Middle frontal gyrus (tissue), 1 donor: ENCODE measurements at regions not wholly inside any gene's neighbourhood (a gene's known extent, or its start where the extent isn't known, plus 50 kb on each side); places are given as distances from the start of the nearest gene placed in this dataset.
A peak's percentile ranks its signal among the peaks of the same experiment; 100 is the strongest.
"Not testable (repeated sequence)": the region's sequence is repeated elsewhere in the genome, so short reads cannot be mapped to it uniquely, and the experiment has no call there.

Experiments used
- DNase-seq: peaks from one replicate; pipeline ENCODE4 v3.0.0-alpha.2; 2015; ENCODE audit warnings: low spot score; ENCODE audit errors: extremely low spot score

GRCh38 chr11:33529461-33529860 lies 171.2 kb downstream of the C11orf91 start:
- no peak for DNase-seq

- not testable (repeated sequence) for DNase-seq
Observed at GRCh38 chr11:33527738-33528137, 172.9 kb downstream of the C11orf91 start.

GRCh38 chr11:33525789-33526188 lies 174.8 kb downstream of the C11orf91 start:
- DNase-seq = no peak

- no peak for DNase-seq
Observed at GRCh38 chr11:33521384-33521783, 179.2 kb downstream of the C11orf91 start.

GRCh38 chr11:33520112-33520511 lies 180.5 kb downstream of the C11orf91 start:
- no peak for DNase-seq

- DNase-seq = no peak
Observed at GRCh38 chr11:33515347-33515746, 185.3 kb downstream of the C11orf91 start.

- DNase-seq = no peak
Observed at GRCh38 chr11:33514079-33514925, 186.3 kb downstream of the C11orf91 start.

GRCh38 chr11:33509632-33510031 lies 191.0 kb downstream of the C11orf91 start:
- no peak for DNase-seq

- no peak for DNase-seq
Observed at GRCh38 chr11:33507967-33508366, 192.7 kb downstream of the C11orf91 start.

- no peak for DNase-seq
Observed at GRCh38 chr11:33507356-33507755, 193.3 kb downstream of the C11orf91 start.

GRCh38 chr11:33505093-33505492 lies 195.5 kb downstream of the C11orf91 start:
- DNase-seq = no peak

- no peak for DNase-seq
Observed at GRCh38 chr11:33500861-33501479, 199.7 kb downstream of the C11orf91 start.

GRCh38 chr11:33500332-33500731 lies 200.3 kb downstream of the C11orf91 start:
- no peak for DNase-seq

GRCh38 chr11:33492596-33492995 lies 208.0 kb downstream of the C11orf91 start:
- no peak for DNase-seq

- DNase-seq = no peak
Observed at GRCh38 chr11:33490842-33491370, 209.7 kb downstream of the C11orf91 start.

- DNase-seq = no peak
Observed at GRCh38 chr11:33488971-33489370, 211.7 kb downstream of the C11orf91 start.

GRCh38 chr11:33480626-33481025 lies 220.0 kb downstream of the C11orf91 start:
- DNase-seq = no peak

GRCh38 chr11:33479231-33479630 lies 221.4 kb downstream of the C11orf91 start:
- DNase-seq = no peak

- DNase-seq = no peak
Observed at GRCh38 chr11:33478111-33478573, 221.0 kb downstream of the HIPK3 start.

- no peak for DNase-seq
Observed at GRCh38 chr11:33476945-33477606, 219.9 kb downstream of the HIPK3 start.

GRCh38 chr11:33475993-33476392 lies 218.8 kb downstream of the HIPK3 start:
- peak; percentile 46 for DNase-seq

- no peak for DNase-seq
Observed at GRCh38 chr11:33474866-33475265, 217.7 kb downstream of the HIPK3 start.
